ENCODE measurements at regions not wholly inside any gene's neighbourhood (a gene's known extent, or its start where the extent isn't known, plus 50 kb on each side); places are given as distances from the start of the nearest gene placed in this dataset.

GRCh38 chr21:38175306-38175705 is 81.5 kb upstream of the KCNJ15 start:
- no peak for TF ChIP-seq ZBTB7A (tag by site-specific recombination; IDR thresholded peaks at IDR 0.05; ENCODE audit: low read depth)
- no peak for TF ChIP-seq ZNF274 (IDR thresholded peaks at IDR 0.05; ENCODE audit: low read length)
- no peak for TF ChIP-seq ZNF274 (tag by site-specific recombination; IDR thresholded peaks at IDR 0.05; ENCODE audit: borderline replicate concordance)
- no peak for TF ChIP-seq ZNF654 (tag by site-specific recombination; IDR thresholded peaks at IDR 0.05; ENCODE audit: low read depth)
- no peak for TF ChIP-seq ZBTB20 (tag by site-specific recombination; IDR thresholded peaks at IDR 0.05)
- TF ChIP-seq, protein P1, sequence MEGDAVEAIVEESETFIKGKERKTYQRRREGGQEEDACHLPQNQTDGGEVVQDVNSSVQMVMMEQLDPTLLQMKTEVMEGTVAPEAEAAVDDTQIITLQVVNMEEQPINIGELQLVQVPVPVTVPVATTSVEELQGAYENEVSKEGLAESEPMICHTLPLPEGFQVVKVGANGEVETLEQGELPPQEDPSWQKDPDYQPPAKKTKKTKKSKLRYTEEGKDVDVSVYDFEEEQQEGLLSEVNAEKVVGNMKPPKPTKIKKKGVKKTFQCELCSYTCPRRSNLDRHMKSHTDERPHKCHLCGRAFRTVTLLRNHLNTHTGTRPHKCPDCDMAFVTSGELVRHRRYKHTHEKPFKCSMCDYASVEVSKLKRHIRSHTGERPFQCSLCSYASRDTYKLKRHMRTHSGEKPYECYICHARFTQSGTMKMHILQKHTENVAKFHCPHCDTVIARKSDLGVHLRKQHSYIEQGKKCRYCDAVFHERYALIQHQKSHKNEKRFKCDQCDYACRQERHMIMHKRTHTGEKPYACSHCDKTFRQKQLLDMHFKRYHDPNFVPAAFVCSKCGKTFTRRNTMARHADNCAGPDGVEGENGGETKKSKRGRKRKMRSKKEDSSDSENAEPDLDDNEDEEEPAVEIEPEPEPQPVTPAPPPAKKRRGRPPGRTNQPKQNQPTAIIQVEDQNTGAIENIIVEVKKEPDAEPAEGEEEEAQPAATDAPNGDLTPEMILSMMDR (tag by site-specific recombination; IDR thresholded peaks at IDR 0.05): no peak
- no peak for TF ChIP-seq ZNF10 (tag by site-specific recombination; IDR thresholded peaks at IDR 0.05)
- no peak for TF ChIP-seq OVOL3 (tag by site-specific recombination; IDR thresholded peaks at IDR 0.05)
- TF ChIP-seq ZNF132 (tag by site-specific recombination; IDR thresholded peaks at IDR 0.05; ENCODE audit: borderline replicate concordance): no peak
- TF ChIP-seq ZNF24 (tag by site-specific recombination; IDR thresholded peaks at IDR 0.05): no peak
- TF ChIP-seq, protein P2, sequence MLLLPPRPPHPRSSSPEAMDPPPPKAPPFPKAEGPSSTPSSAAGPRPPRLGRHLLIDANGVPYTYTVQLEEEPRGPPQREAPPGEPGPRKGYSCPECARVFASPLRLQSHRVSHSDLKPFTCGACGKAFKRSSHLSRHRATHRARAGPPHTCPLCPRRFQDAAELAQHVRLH (tag by site-specific recombination; IDR thresholded peaks at IDR 0.05): no peak
- no peak for TF ChIP-seq REST (tag by site-specific recombination; IDR thresholded peaks at IDR 0.05)
- no peak for TF ChIP-seq ZNF184 (tag by site-specific recombination; IDR thresholded peaks at IDR 0.05)
- no peak for TF ChIP-seq ZBTB11 (tag by site-specific recombination; conservative IDR thresholded peaks at IDR 0.05; ENCODE audit: low read depth)
